ENCODE measurements at regions not wholly inside any gene's neighbourhood (a gene's known extent, or its start where the extent isn't known, plus 50 kb on each side); places are given as distances from the start of the nearest gene placed in this dataset.
"Not testable (repeated sequence)": the region's sequence is repeated elsewhere in the genome, so short reads cannot be mapped to it uniquely, and the experiment has no call there.

DNA sequence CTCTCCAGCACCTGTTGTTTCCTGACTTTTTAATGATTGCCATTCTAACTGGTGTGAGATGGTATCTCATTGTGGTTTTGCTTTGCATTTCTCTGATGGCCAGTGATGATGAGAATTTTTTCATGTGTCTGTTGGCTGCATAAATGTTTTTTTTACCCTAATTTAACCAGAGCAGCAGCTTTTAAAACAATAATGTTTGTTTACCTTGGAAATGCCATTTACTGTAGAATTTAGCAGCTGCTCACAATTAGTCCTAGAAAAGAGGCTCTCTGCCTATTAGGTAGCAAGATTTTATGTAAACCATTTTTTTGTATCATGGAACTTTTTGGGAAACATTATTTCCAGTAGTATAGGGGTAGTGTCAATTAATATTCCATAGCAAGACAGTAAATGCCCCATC is 761.4 kb downstream of the ZNF385D start:
- TF ChIP-seq, protein P1, sequence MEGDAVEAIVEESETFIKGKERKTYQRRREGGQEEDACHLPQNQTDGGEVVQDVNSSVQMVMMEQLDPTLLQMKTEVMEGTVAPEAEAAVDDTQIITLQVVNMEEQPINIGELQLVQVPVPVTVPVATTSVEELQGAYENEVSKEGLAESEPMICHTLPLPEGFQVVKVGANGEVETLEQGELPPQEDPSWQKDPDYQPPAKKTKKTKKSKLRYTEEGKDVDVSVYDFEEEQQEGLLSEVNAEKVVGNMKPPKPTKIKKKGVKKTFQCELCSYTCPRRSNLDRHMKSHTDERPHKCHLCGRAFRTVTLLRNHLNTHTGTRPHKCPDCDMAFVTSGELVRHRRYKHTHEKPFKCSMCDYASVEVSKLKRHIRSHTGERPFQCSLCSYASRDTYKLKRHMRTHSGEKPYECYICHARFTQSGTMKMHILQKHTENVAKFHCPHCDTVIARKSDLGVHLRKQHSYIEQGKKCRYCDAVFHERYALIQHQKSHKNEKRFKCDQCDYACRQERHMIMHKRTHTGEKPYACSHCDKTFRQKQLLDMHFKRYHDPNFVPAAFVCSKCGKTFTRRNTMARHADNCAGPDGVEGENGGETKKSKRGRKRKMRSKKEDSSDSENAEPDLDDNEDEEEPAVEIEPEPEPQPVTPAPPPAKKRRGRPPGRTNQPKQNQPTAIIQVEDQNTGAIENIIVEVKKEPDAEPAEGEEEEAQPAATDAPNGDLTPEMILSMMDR (conservative IDR thresholded peaks at IDR 0.05; ENCODE audit: low read length) = not testable (repeated sequence)
- not testable (repeated sequence) for TF ChIP-seq EZH2phosphoT487 (IDR thresholded peaks at IDR 0.05; ENCODE audit: borderline replicate concordance)

Data from Loucy (cell line).